ENCODE measurements at regions not wholly inside any gene's neighbourhood (a gene's known extent, or its start where the extent isn't known, plus 50 kb on each side); places are given as distances from the start of the nearest gene placed in this dataset.
"Not testable (repeated sequence)": the region's sequence is repeated elsewhere in the genome, so short reads cannot be mapped to it uniquely, and the experiment has no call there.

DNA sequence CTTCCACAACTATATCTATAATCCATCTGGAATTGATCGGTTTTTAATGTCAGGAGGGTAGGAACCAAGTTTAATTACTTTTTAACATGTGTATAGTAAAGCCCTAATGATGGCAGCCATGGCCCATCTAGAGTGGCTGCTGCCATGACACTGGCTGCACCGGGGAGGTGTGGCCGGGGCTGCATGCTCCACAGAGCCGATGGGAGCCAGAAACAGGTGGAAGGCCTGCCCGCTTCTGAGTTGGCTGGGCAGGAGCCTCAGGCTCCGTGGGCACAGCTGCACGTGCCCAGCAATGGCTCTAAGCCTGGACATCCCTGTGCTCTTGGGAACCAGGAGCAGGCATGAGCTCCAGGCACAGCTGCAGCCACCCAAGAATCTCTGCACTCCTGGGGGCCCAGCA, 73.0 kb downstream of the GBP6 start:
- no peak for DNase-seq

DNA sequence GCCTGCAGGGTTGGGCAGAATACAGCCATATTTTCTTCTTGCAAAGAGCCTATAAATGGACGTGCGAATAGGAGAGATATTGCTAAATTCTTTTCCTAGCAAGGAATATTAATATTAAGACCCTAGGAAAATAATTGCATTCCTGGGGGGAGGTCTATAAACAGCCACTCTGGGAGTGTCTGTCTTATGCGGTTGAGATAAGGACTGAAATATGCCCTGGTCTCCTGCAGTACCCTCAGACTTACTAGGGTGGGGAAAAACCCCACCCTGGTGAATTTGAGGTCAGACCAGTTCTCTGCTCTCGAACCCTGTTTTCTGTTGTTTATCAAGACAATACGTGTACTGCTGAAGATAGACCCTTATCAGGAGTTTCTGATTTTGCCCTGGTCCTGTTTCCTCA, 74.4 kb downstream of the GBP6 start:
- DNase-seq = not testable (repeated sequence)

DNA sequence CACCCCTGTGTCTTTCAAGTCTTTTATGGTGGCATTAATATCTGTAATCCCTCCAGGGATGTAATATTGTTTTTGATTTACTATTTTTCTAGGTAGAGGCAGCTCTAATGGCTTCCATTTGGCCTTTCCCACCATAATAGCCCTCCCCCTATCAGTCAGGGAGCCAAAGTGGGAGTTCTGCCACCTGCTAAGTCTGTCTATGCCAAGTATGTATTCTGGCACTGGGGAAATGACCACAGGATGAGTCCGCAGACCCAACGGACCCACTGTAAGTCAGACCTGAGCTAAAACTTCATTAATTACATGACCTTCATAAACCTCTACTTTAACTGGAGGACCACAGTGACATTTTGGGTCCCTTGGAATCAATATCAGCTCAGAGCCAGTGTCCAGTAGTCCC, 77.1 kb downstream of the GBP6 start:
- no peak for DNase-seq

DNA sequence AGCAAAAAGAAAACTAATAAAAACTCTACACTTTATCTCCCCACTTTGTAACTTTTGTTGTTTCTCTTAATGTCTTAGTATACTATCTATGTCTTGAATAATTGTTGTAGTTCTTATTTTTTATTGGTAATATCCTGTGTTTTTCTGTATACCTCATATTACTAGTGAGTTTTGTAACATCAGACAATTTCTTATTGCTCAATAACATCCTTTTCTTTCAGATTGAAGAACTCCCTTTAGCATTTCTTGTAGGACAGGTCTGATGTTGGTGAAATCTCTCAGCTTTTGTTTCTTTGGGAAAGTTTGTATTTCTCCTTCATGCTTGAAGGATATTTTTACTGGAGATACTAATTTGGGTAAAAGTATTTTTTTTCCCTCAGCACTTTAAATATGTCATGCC, 79.8 kb upstream of the LRRC8B start:
- no peak for DNase-seq

DNA sequence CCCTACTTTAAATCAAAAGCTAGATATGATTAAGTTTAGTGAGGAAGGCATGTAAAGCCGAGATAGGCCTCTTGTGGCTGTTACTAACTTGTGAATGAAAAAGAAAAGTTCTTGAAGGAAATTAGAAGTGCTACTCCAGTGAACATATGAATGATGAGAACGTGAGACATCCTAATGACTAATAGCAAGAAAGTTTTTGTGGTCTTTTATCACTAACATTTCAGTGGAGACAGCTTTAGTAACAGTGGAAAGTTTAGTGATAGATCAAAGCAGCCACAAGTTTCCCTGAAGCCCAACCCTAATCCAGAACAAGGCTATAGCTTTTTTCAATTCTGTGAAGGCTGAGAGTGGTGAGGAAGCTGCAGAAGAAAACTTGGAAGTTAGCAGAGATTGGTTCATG, 73.6 kb upstream of the LRRC8B start:
- DNase-seq = peak; percentile 44

DNA sequence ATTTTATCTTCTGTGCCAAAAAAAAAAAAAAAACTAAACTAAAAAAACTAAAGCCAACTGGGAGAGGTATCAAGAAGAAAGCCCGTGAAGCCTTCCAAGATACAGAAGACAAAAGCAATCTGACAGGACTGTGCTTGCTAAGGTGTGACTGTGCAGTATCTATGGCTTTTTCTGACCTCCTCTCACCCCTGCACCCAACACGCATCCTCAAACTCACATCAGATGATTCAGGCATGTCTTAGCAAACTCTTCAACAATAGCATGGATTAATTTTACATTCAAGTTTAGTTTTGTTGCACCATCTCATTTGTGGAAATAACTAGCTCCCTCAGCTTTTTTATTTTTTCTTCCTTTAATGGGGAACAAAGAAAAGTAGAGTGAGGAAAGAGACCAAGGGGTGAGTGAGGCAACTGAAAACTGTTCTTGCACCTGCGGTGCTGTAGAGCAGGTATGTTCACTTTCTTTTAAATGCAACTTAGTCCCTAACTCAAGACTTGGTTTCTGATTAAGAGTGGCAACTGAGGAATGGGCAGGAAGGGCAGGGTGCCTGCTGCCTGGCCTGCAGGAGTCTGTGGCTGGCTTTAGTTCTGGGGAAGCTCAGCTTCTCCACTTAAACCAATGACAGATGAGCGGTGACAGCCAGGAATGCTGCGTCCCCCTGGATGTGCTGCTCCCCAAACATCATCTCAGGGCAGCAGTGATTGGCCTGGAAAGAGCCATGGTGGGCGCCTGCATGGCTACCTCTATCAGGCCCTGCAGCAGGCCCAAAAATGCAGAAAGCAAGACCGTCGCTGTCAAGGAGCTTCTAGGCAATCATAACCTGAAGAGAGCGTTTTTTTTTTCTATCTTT, 71.3 kb upstream of the LRRC8B start:
- no peak for DNase-seq

DNA sequence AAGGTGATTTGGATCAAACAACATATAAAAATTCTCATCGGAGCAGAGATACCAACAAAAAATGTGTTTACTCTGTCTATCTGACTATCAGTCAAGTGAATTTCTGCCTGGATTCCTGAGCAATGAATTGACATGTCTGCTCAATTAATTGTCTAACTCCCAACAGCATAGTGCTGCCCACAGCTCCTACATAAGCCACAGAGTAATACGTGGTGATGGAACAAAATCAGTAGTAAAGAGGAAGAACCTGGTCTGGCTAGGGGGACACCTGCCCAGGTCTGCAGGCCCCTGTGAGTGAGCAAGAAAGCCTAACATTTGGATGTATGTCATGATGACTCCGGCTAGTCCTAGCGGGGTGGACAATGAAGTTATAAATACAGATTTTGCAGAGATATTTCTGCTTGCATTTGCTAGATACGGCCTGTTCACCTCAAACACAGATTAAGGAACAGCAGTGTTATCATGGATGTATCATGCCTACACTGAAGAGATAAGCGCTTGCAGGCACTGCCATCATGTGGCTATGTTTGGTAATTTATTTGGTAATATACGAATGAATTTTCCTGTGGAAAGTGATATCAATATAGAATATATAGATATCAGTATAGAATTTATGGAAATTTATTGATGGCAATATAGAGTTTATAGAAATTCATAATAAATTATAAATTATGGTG, 69.6 kb upstream of the LRRC8B start:
- peak; percentile 69 for DNase-seq

DNA sequence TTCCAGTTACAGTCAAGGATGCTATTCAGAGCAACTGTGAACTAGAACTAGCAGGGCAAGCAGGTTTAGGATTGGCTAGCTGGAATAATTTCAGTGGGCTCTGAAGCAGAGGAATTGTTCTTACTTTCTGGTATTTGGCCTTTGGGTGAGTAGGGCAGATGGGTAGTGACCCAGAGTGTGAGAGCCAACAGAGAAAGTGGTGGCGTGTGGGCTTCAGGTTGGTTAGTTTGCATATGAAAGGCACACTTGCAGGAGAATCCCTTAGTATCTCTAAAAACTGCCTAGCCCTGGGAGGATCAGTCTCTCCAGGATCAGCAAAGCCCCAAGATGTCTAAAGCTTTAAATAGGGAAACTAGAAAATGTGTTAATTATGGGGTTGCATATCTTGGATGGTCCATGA, 67.6 kb upstream of the LRRC8B start:
- no peak for DNase-seq

DNA sequence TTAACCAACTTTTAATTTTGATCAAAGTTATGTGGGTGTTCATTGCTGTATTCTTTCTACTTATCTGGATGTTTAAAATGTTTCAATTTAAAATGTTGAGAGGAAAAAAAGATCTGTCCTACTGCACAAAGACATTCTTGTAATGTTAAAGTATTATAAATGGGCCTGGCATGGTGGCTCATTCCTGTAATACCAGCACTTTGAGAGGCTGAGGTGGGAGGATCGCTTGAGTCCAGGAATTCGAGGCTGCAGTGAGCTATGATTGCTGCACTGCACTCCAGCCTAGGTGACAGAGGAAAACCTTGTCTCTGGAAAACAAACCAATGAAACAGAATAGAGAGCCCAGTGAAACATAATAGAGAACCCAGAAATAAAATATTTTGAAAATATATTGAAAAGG, 65.5 kb upstream of the LRRC8B start:
- no peak for DNase-seq

DNA sequence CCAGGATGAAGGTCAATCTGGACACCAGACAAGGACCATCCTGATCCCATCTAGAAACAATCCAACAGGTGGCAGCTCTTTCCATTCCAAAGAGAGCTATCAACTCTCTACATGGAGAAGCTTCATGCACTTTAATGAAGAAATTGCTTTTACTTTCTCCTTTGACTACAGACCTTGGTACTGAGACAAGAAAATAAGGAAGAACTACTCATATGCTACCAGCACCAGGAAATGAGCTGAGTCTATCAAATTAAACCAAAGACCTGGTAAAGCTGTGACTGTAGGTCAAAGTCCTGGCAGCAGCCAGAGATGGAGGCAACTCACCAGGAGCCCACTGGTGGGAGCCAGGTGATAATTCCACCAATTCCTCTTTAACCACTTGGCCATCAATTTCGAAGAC, 64.3 kb upstream of the LRRC8B start:
- DNase-seq = no peak

DNA sequence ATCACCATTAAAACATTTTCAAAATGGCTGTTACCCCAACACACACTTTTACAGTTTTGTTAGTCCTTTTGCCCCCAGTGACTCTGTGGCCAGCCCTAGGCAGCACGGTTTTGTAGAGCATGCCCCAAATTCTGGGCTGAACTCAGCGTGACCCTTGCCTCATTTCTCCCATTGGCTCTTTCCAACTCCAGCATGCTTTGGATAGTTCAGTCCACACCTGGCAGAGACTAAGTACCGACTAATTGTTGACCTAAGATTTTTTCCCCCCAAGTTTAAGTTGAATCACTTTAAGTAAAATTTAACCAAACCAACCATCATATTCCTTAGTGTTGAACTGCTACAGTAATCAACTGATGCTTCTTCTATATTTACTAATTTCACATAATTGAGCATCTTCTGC, 62.4 kb upstream of the LRRC8B start:
- no peak for DNase-seq

DNA sequence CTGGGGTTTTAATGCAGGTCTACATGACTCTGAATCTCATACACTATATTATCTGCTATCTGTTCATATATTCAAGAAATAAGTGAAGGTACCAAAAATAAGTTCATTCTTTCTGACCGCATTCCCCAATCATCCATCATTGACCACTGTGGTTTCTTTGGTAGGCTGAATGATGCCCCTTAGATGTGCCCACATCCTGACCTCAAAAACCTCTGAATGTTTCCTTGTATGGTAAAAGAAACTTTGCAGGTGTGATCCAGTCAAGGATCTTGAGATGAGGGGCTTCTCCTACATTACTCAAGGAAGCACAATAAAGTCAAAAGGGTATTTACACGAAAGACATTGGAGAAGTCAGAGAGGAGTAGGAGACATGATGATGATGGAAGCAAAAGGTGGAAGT, 60.6 kb upstream of the LRRC8B start:
- peak; percentile 9 for DNase-seq

DNA sequence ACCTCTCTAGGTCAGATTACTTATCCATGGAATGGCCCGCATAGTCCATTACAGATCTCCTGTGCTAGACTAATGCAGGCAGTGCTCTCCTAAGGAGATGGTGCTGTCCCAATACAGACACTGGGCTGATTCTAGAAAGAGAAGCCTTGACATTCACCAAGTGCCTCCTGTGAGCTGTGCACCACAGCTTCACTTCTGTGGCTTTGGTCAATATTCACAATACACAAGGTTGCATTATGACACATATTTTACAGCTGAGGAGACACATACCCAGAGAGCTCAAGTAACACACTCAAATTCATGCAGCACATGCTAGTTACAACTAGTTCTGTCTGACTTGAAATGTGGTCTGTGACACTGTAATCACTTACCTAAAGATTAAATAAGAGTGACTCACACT, 59.4 kb upstream of the LRRC8B start:
- DNase-seq = peak; percentile 5

DNA sequence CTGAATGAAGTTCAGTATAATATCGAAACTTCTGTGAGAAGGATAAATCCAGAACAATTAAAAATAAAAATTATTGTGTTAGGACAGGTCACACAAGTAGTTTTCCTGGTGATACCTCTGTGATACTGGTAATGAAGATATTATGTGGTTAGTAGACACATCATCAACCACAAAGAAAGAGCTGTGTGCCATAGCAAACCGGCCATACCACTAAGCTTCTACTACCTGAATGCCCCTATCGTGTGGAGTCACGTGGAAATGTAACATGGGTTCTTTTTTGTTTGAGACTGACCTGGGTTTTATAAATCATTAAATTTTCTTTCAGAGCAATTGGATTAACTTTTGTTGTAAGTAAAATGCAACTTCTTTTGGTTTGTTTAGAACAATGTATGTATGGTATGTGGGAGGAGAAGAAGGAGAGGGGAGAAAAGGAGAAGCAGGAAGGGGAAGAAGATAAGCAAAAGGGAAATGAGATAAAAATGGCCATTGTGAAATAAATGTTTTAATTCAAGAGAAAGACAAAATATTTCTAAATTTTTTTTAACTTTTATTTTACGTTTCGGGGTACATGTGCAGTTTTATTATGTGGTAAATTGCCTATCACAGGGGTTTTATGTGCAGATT, 58.2 kb upstream of the LRRC8B start:
- DNase-seq = no peak

DNA sequence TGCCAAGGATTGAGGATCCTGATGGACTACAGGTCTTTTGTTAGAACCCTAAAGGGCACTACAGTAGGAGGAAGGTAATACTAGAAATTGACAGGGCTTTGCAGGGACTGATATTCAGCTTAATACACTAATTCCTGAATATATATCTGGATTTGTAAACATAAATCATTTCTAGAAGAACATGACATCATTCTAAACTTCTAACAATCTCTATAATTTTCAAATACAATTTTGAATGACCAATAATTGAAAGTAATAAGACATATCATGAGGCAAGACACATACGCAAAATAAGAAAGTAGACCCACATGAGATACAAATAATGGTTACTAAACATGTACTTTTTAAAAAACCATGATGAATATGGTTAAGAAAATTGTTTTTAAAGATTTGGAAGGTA, 52.4 kb upstream of the LRRC8B start:
- DNase-seq = no peak

DNA sequence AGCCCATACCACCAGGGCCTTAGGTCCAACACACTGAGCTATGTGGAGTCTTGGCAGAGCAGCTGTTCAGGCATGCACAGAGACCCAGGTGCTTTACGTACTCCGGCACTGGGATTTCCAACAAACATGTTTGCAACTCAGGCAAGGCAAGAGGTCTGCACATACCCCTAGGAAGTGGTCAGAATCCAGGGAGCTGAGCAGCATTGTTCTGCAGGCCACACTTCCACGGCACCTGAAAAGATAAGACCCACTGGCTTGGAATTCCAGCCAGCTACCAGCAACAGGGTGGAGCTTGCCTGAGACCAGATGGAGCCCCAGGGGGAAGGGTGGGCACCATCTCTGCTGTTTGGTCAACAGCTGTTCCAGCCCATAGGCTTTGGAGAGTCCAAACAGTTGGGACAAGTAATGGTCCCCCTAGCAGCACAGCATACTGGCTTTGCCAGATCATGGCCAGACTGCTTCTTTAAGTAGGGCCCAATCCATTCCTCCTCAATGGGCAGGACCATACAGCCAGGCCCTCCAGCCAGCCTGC, 51.7 kb upstream of the LRRC8B start:
- DNase-seq = no peak

All from CD4-positive, alpha-beta T cell treated with Interleukin-4 for 4 hours (primary cell).